ENCODE measurements at regions not wholly inside any gene's neighbourhood (a gene's known extent, or its start where the extent isn't known, plus 50 kb on each side); places are given as distances from the start of the nearest gene placed in this dataset.
"Not testable (repeated sequence)": the region's sequence is repeated elsewhere in the genome, so short reads cannot be mapped to it uniquely, and the experiment has no call there.

DNA sequence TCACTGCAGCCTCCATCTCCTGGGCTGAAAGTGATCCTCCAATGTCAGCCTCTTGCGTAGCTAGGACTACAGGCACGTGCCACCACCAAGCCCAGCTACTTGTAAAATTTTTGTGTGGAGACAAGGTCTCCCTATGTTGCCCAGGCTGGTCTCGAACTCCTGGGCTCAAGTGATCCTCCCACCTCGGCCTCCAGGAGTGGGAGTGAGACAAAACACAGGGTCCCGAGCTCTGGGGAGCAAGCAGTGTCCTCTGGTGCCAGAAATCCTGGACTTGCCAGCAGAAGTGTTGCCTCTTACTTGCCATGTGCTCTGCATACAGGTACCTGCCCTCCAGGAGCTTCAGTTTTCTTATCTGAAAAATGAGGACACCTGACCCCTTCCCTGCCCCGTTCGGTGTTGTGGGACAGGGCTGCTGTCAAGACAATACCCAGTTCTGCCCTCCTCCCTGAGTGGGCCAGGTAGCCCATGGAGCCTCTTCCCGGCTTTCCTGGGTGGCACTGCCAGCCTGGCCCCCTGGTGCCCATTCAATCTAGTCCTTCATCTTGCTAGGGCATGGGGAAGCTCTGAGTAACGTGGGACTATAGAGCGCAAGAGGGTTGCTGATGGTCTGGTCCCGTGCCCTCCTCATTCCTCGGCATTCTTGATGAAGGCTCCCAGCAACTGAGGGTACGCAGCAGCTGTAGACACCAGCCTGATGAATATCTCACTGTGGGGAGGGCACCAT is 164.6 kb downstream of the GOLGA6L4 start:
- Mint-ChIP-seq H3K27me3 (no peaks in the 10 kb centered on the region), H3K4me1 (ENCODE audit: low read depth) (no peaks in the 10 kb centered on the region), H3K9me3 (no peaks in the 10 kb centered on the region), H3K36me3 (ENCODE audit: low read depth) (no peaks in the 10 kb centered on the region), H3K27ac (no peak overlapping the region), H3K4me3 (no peak overlapping the region)
- peak; percentile 17 for DNase-seq

DNA sequence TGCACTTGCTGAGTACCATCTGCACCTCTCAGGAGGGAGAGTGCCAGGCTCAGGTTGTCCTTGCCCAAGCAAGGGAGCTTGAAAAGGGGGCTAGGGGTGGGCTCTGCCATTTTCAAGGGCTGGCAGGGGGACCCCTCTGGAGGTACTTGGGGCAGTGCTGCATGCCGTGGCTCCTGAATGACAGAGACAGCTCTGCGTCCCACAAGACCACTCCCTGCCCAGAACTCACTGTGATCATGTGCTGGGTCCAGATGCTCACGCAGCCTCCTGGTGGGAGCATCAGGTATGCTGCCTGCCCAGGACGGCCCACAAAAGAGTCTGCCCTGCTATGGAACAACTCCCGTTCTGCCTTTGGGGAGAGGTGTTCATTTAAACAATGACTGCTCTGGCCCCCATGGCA is 165.2 kb downstream of the GOLGA6L4 start:
- Mint-ChIP-seq H3K27ac (no peak overlapping the region), H3K27me3 (no peaks in the 10 kb centered on the region), H3K36me3 (ENCODE audit: low read depth) (no peaks in the 10 kb centered on the region), H3K4me3 (no peak overlapping the region), H3K9me3 (no peaks in the 10 kb centered on the region), H3K4me1 (ENCODE audit: low read depth) (no peaks in the 10 kb centered on the region)
- peak; percentile 12 for DNase-seq

DNA sequence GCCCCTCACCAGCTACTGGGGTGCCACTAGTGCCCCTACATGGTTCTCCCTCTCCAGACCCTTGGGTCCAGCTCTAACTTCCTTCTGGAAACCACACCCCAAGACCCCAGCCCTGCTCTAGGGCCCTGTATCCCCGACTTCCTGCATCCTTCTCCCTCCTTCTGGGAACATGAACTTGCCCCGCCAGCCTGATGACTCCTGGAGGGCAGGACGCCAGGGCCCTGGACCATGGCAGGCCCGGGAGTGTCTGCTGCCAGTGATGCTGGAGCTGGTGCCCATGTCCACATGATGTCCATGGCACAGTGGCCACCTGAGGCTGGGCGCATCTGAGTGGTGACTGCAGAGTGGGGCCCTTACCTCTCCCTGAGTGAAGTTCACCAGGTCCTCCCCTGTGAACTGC is 165.9 kb downstream of the GOLGA6L4 start:
- H3K36me3 Mint-ChIP-seq (ENCODE audit: low read depth); H3K27me3 Mint-ChIP-seq; DNase-seq; H3K4me1 Mint-ChIP-seq (ENCODE audit: low read depth); H3K27ac Mint-ChIP-seq; H3K9me3 Mint-ChIP-seq; H3K4me3 Mint-ChIP-seq: not testable (repeated sequence)

DNA sequence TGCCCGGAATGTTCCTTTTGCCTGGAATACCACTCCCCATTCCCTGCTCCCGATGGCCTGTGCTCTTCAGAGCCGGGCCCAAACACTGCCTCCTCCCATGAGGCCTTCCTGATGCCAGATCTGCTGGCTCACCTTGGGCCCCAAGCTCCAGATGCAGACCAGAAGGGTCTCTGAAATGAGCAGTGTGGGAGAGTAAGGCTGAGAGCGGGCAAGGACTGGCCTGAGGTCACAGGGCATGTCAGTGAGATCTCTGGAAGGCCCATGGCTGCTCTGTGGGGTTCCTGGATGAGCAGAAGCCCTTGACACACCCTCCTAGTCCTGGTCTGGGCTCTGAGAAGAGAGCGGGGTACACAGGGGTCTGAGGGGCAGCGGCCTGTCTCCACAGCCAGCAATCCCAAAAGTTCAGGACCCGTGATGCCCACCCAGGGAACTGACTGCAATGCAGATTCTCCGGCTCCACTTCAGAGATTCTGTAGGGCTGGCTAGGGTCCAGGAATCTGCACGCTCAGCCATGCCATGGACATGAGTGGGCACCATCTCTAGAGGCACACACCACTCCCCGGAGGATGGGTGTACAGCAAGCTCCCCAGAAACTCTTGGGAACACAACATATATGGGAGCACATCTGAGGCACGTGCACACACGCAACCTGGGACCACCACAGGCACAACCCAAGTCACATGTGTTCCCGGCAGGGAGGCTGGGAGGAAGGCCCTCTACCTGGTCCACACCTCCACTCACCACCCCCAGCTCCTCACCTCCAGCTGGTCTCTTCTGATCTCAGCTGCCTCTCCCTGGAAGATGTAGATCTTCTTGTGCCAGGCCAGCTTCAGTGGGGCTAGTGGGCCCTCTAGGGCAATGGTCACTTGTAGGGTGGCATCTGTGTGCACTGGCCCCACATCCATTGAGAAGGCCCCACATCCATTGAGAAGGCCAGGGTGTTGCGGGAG is 166.6 kb downstream of the GOLGA6L4 start:
- H3K4me3 Mint-ChIP-seq; H3K9me3 Mint-ChIP-seq; H3K27ac Mint-ChIP-seq; H3K36me3 Mint-ChIP-seq (ENCODE audit: low read depth); H3K27me3 Mint-ChIP-seq; H3K4me1 Mint-ChIP-seq (ENCODE audit: low read depth): not testable (repeated sequence)
- DNase-seq, result peak; percentile 12

DNA sequence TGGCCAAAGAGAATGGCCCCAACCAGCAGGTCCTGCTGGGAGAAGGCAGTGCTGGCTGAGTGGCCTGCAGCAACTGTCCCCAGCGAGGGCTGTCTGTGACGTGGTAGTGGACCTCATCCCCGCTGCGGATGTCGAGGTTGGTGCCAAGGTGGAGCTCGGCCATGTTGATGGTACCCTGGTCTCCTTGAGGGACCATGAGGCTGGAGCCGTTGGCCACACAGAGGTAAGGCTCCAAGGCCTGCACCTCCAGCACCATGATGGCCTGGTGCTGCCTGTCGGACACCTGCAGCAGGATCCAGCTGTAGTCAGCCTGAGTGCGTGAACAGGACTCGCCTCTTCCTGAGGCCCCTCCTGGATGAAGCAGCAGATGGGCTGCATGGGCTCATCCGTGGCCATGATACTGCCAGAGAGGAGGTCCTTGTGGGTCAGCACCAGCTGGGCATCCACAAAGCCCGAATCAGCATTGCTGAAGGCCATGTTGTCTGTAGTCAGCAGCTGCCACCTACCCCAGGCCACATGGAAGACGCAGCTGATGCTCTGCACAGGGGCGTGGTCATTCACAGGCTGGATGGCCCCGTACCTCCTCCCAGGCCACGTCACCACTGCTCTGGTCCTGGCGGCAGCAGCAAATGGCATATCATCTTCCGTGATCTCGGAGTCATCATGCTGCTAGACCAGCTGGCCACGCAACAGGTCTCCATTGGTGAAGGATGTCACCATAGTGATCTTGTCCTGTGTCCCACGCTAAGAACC is 167.5 kb downstream of the GOLGA6L4 start:
- no peaks in the 10 kb centered on the region for H3K4me1 Mint-ChIP-seq (ENCODE audit: low read depth)
- H3K27me3 Mint-ChIP-seq, result no peaks in the 10 kb centered on the region
- peak; percentile 22 for DNase-seq
- H3K36me3 Mint-ChIP-seq (ENCODE audit: low read depth), result no peaks in the 10 kb centered on the region
- no peak overlapping the region for H3K27ac Mint-ChIP-seq
- H3K9me3 Mint-ChIP-seq, result no peaks in the 10 kb centered on the region
- H3K4me3 Mint-ChIP-seq, result no peak overlapping the region

DNA sequence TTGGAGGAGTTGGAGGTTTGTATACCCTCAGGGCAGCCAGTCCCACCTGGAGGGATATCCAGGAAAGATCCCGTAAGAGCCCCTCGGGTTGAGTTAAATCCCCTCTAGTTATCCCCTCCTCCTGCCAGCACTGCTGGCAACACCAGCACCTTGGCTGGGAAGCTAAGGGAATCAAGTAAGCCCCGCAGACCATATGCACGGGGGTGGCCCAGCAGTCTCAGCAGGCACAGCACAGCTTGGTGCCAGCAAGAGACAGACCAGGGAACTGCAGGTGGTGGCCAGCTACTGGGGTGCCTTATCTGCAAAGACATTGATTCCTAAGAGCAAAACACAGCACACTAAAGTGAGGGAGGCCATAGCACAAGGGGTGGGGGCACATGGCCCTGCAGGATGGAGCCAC is 173.8 kb downstream of the GOLGA6L4 start:
- H3K27ac Mint-ChIP-seq; H3K4me3 Mint-ChIP-seq; H3K36me3 Mint-ChIP-seq (ENCODE audit: low read depth); H3K27me3 Mint-ChIP-seq; H3K4me1 Mint-ChIP-seq (ENCODE audit: low read depth); H3K9me3 Mint-ChIP-seq; DNase-seq: not testable (repeated sequence)

DNA sequence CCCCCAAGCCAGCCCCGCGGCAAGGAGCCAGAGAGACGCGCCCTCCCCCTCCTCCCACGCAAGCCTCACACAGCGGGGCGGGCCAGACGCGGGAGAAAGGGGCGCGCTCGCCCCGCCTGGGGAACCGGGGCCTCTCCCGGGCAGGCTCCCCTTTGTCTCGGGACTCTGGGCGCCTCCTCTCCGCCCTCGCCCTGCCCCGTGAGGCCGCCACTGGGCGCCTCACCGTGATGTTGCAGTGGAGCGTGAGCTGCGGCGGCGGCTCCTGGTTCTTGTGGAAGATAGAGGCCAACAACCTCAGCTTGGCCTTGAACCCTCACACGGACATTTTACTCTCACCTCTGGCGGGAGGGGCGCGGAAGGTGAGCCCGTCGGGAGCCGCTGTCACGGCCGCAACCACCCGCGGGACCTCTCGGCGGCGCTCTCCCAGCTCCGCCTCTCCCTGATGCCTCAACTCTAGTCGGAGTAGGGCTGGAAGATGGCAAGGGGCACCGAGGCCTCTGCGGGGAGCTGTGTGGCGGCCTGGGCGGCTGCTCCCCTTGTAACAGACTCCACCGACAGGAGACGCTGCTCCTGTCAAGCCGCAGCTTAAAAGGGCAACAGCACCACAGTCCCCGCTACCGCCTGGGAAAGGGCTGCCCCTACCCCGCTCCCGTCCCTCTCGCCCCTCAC is 179.2 kb upstream of the ZSCAN2 start:
- H3K27ac Mint-ChIP-seq; H3K4me3 Mint-ChIP-seq; H3K36me3 Mint-ChIP-seq (ENCODE audit: low read depth); H3K27me3 Mint-ChIP-seq; H3K9me3 Mint-ChIP-seq; H3K4me1 Mint-ChIP-seq (ENCODE audit: low read depth): not testable (repeated sequence)
- peak; percentile 42 for DNase-seq

DNA sequence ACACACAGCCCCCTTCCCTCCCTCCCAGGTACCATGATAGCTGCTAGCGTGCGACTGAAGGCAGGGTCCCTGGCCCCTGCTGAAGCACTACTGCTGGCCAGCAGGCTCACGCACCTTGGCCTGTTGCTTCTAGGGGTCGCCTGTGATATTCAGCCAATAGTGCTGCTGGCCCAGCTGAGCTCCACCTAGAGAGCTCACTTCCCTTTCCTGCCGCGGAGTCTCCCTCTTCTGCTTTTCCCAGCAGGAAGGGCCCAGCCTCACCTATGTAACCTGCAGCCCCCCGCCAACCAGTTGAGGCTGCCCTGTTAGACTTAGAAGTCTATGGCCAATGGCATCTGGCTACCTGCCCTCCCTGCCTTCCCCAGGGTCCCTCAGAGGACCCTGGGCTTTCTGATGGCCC is 175.5 kb upstream of the ZSCAN2 start:
- not testable (repeated sequence) for H3K27me3 Mint-ChIP-seq; H3K9me3 Mint-ChIP-seq; H3K4me3 Mint-ChIP-seq; H3K36me3 Mint-ChIP-seq (ENCODE audit: low read depth); H3K4me1 Mint-ChIP-seq (ENCODE audit: low read depth); H3K27ac Mint-ChIP-seq
- DNase-seq, result peak; percentile 20

DNA sequence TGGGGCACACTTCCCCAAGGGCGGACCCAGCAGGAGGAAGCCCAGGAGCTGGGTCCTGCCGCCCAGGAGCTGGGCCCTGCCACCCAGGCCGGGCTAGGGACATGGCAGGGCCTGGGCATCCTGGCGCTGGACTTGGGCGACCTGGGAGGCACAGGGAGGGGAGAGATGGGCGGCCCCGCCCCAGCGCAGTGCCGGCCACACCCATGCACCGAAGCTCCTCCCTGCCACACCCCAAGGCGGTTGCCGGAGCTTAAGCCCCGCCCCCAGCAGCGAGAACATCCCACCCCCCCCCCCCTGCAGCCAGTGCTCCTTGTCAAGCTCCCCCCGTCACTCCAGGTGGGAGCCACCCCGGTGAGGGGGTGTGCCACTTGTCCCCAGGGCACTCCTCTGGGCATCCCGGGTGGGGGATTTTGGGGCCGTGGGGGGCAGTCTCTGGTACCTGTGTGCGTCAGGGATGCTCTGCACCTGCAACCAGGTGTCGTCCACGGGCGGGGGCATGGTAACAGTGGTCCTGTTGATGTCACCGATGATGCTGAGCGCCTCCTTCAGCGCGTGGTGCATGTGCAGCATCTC is 127.4 kb upstream of the ZSCAN2 start:
- H3K27me3 Mint-ChIP-seq; H3K9me3 Mint-ChIP-seq; H3K36me3 Mint-ChIP-seq (ENCODE audit: low read depth); DNase-seq; H3K27ac Mint-ChIP-seq; H3K4me3 Mint-ChIP-seq; H3K4me1 Mint-ChIP-seq (ENCODE audit: low read depth): not testable (repeated sequence)

DNA sequence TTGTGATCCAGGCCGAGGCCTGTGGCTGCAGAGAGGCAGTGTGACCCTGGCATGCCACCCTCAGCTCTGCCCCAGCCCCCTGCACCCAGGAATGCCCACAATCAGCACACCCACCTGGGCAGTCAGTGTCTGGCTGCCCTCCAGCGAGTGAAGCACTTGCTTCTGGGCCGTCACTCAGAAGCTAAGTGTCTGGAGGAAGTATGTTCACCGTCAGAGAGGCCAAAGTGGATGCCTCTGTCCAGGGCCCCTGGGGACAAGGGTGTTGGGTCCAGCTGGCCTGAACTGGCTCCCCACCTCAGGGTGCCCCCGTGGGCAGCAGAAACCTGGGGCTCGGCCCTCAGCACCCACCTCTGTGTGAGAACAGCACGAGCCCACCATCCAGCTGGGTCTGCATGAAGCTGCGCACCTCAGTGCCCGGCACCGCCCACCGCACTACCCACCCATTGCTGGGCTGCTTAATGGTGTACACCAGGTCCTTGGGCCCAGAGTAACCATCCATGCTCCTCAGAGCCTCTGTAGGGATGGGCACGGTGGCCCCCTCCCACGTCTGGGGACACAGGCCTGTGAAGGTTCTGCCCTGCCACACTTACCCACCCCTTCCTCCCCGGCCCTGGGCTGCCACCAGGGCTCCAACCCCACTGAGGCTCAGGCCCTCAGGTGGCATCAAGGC is 124.3 kb upstream of the ZSCAN2 start:
- not testable (repeated sequence) for H3K4me3 Mint-ChIP-seq; DNase-seq; H3K36me3 Mint-ChIP-seq (ENCODE audit: low read depth); H3K4me1 Mint-ChIP-seq (ENCODE audit: low read depth); H3K27ac Mint-ChIP-seq; H3K27me3 Mint-ChIP-seq; H3K9me3 Mint-ChIP-seq

DNA sequence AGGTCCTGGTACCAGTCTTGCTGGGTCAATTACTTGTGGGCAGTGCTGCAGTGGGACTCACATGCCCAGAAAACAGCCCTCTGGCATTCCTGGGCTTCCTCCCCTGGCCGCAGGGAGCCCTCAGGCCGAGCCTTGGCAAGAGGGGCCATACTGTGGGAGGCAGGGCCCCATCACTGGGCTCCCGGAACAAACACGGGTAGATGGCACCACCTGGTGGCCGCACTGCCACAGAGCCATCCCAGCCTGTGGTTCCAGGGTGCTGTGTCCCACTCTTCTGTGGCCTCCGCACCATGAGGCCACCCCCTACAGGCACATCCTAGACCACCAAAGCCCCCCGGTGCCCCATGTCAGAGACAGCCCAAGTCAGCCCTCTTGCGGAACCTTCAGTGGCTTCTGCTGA is 123.3 kb upstream of the ZSCAN2 start:
- H3K9me3 Mint-ChIP-seq; H3K27me3 Mint-ChIP-seq; H3K4me1 Mint-ChIP-seq (ENCODE audit: low read depth); H3K4me3 Mint-ChIP-seq; H3K36me3 Mint-ChIP-seq (ENCODE audit: low read depth); H3K27ac Mint-ChIP-seq; DNase-seq: not testable (repeated sequence)

DNA sequence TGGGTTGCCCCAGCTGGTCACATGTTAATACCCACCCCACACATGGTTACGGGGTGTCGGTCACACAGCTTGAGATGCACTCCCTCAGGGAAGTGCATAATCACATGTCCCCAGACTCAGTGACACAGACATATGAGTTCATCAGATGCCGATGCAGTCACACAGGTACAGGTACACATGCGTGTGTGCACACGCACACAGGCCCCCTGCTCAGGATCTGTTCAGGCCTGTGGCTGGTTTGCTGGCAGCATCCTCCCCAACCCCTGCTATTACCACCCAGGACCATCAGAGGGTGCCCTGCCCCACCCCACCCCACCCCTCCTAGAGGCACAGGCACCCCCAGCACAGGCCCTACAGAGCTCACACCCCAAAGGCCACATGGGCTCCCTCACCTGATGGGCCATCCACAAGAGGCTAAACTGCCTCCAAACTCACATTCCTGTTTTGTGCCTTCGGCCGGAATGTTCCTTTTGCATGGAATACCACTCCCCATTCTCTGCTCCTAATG is 120.6 kb upstream of the ZSCAN2 start:
- H3K36me3 Mint-ChIP-seq (ENCODE audit: low read depth); DNase-seq: not testable (repeated sequence)

DNA sequence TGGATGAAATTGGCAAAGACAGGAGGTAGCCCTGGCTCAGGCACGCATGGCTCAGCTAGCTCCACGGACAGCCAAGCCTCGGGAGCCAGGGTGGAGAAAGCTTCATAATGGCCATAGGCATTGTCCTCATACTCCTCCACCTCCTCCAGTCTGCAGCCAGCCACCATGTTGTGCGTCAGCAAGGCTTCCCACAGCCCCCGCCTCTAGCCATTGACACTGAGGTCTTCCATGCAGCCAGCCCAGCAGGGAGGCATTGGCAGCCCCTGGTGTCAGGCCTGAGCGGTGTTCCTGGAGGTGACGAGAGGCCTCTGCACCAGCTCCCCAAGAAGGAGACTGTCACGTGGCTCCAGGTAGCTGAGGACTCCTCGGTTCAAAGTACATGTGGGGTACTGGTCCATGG is 117.0 kb upstream of the ZSCAN2 start:
- H3K27ac Mint-ChIP-seq; H3K36me3 Mint-ChIP-seq (ENCODE audit: low read depth); DNase-seq; H3K27me3 Mint-ChIP-seq; H3K9me3 Mint-ChIP-seq; H3K4me1 Mint-ChIP-seq (ENCODE audit: low read depth); H3K4me3 Mint-ChIP-seq: not testable (repeated sequence)

More for the DNA sequence above, 120.6 kb upstream of the ZSCAN2 start:
- not testable (repeated sequence) for H3K9me3 Mint-ChIP-seq; H3K27me3 Mint-ChIP-seq; H3K27ac Mint-ChIP-seq; H3K4me1 Mint-ChIP-seq (ENCODE audit: low read depth); H3K4me3 Mint-ChIP-seq

All from activated T-cell treated with anti-CD3 and anti-CD28 coated beads, Interleukin-2, amount 50 U/mL, for 24 hours (primary cell).